HG03565 (cell line): ENCODE measurements at regions not wholly inside any gene's neighbourhood (a gene's known extent, or its start where the extent isn't known, plus 50 kb on each side); places are given as distances from the start of the nearest gene placed in this dataset.

ENCODE experiments used
- ATAC-seq: cut with Tn5 transposase; IDR thresholded peaks from one replicate; pipeline ENCODE4 v1.9.1; 2021; ENCODE audit warnings: mild to moderate bottlenecking, moderate library complexity; ENCODE audit not compliant: unreplicated experiment

DNA sequence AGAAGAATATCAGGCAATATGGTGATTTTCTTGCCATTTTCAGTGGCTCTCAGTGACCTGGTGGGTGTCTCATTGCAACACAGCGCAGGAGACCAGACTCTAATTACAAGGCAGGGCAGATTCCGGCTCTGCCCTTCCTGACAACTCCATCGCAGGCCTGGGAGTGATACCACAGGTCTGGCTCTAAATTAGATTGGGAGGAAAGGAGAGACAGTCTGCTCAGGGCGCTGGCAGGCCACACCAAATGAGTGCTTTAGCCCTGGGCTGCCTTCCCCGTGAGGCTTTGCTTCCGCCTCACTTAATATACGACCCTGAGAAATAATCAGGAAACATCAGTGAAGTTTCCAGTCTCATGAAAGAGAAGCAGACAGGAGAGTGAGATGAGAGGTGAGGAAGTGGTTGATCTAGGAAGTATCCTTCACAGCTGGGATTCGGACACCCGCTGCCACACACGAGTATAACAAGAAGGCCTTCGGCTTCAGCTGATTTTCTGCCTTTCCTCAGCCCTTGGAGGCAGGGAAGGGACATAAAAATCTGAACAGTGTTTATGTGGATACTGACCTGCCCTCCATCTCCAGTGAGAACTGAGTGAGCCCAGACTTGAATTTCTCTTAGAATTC is 73.7 kb upstream of the PROK2 start:
- ATAC-seq: no peak

DNA sequence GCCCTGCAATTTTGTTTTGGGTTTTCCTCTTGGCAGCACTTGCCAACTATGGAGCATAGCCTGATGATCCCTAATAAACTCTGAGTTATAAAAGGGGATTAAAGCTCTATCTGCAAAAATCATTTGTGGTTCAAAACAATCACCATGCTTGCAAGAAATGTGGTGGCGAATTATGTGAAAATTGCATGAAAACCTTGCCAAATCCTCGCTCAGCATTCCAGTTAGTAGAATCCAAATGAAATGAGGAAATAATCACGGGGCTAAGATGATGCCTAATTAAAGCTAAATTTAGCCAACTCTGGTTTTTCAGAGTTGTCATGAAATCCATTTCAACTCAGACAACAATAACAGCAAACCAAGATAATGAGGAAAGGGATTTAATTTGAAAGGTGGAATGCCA is 73.0 kb upstream of the PROK2 start:
- ATAC-seq: no peak

DNA sequence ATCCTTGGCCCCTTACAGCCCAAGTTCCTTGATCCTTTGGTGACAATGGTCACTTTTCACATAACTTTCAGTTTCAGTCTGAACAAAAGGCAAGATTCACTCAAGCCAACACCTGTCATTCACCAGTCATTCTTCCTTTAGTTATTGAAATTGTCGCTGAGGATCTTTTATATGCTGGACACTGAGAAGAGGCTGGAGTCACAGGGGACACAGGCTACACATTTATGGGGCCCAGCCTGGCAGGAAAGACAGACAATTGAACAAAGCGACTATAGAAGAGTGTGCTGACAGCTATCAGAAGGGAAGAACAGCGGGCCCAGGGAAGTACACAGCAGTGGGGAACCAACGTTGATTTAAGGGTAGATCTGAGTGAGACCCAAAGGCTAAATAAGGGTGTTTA is 69.8 kb upstream of the PROK2 start:
- ATAC-seq: no peak

DNA sequence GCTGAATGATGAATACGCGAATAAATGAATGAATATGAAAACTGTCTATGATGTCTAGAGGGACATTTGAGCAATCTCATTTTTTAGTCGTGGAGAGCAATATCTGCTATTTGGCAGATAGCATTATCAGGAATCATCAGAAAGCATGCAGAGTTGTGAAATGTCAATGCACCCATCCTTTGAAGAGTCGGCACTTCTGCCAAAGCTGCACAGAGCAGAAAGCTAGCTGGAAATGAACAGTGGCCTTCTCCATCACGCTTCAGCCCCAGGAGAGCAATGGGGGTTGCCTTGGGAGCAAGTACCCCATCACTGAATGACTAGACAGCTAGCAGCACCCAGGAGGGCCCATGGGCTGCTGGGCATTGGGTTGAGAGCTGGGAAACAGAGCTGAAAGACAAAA is 69.1 kb upstream of the PROK2 start:
- ATAC-seq: no peak

DNA sequence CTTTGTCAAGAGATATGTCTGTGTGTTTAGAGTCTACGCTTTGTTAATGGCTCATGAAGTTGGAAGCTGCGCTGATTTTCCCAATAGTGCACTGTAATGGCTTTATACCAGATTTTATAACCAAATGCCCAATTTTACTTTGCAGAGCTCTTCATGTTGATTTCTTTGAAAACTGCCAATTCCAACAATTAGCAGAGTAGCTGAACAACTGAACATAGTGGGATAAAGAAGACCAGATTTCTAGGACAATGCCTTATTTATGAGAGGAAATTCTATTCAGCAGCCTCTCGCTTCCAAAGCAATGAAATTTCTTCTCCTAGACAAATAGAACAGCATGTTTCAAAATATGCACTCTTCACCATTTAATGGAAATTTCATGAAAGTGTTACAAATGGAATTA is 66.9 kb upstream of the PROK2 start:
- ATAC-seq: no peak

DNA sequence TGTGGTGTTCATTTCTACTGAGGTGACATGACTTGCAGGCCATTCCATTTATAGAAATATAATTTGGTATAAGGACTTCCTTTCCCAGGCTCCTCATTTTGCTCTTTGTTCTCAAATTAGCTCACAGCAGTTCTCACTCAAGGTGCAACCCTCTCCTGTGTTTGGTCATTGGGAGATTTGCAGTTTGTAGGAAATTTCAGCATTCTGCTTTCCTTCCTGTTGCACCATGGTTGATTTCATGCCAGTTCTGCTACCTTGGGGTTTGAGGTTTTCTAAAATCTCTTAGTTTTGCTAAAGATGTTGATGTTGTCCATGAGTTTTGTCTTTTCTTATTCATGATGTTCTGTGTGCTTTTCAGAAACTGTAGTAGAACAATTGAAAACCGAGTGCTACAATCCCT is 65.7 kb upstream of the PROK2 start:
- no peak for ATAC-seq

DNA sequence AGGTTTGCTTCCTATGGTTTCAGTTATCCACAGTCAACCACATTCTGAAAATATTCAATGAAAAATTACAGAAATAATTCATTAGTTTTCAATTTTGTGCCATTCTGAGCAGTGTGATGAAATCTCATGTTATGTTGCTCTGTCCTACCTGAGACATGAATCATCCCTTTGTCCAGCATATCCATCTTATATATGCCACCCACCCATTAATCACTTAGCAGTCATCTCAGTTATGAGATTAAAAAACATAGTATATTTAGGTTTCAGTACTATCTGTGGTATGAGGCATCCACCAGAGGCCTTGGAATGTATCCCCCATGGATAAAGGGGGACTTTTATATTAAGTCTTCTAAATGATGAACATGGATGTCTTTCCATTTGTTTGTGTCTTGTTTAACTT is 64.7 kb upstream of the PROK2 start:
- no peak for ATAC-seq

DNA sequence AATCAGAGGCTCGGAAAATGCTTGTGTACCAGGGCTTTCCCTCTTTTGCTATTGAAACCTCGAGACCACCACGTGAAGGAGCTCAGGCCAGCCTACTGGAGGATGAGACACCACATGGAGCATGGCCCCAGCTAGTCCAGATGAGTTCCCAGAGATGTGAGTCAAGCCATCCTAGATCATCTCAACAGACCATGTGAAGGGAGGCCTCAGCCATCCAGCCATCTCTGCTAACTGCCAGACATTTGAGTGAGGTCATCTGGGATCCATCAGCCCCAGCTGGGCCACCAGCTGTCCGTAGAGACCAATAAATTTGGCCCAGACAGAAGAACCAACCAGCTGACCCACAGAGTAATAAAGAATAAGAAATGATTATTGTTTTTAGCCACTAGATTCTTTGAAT is 62.8 kb upstream of the PROK2 start:
- ATAC-seq: no peak

DNA sequence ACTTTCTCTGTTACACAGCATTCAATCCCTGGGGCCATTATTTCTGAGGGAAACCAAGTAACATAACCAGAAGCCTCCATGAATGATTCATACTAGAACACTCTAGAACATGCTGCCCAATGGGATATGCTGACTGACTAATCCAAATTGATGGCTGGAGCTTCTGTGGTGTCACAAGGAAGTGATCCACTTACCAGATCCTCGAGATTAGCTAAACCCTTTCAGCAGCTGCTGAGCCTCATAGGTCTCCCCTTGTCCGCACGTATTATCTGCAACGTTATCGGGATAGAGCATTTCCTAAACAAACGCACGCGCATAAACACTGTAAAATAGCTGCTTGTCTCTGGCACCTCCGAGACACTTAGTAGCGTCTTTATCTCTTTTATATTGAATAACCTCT is 61.2 kb upstream of the PROK2 start:
- no peak for ATAC-seq

DNA sequence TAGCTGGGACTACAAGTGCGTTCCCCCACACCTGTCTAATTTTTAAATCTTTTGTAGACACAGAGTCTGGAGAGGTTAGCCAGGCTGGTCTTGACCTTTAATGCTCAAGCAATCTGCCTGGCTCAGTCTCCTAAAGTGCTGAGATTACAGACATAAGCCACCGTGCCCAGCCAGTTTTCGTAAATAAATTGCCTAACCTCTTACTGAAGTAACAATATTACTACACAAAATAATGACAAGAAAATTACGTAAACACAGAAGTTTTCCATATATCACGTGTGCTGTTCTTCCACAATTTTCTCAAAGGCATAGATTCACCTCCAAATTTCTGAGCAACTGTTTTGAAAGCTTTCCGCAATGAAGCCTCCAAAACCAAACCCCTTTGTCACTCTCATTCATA is 58.1 kb upstream of the PROK2 start:
- no peak for ATAC-seq

DNA sequence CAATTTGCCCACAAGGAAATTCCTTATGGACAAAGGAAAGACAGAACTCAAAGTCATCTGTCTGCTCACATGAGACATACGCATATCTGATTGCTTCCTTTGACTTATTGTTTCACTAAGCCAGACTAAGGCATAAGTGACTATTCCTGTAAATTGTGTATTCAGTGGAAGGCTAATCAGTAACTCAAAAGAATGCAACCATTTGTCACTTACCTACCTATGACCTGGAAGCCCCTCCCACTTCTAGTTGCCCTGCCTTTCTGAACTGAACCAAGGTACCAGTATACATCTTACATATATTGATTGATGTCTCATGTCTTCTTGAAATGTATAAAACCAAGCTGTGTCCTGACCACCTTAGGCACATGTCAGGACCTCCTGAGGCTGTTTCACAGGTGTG is 53.5 kb upstream of the PROK2 start:
- ATAC-seq: no peak
